WERI-Rb-1 (cell line): ENCODE measurements at regions not wholly inside any gene's neighbourhood (a gene's known extent, or its start where the extent isn't known, plus 50 kb on each side); places are given as distances from the start of the nearest gene placed in this dataset.

Source experiments
- DNase-seq: peaks from one replicate; pipeline ENCODE4 v3.0.0-alpha.2; 2020
- H3K27ac ChIP-seq: fragments of 250-450 bp; sonication (Bioruptor Pico); 2 replicates; pipeline ENCODE4 v1.5.1; 2020; ENCODE audit warnings: mild to moderate bottlenecking, moderate library complexity
- H3K27me3 ChIP-seq: fragments of 250-450 bp; sonication (Bioruptor Pico); 2 replicates; pipeline ENCODE4 v1.5.1; 2021; ENCODE audit warnings: mild to moderate bottlenecking, low read depth, moderate library complexity; ENCODE audit not compliant: insufficient read depth, severe bottlenecking
- H3K36me3 ChIP-seq: fragments of 250-450 bp; sonication (Bioruptor Pico); 2 replicates; pipeline ENCODE4 v1.5.1; 2020; ENCODE audit warnings: mild to moderate bottlenecking, moderate library complexity
- H3K4me3 ChIP-seq: 2 replicates; pipeline ENCODE4 v1.5.1; 2011; ENCODE audit warnings: low read depth, mild to moderate bottlenecking, control low read depth, low read length
- H3K9me3 ChIP-seq: fragments of 250-450 bp; sonication (Bioruptor Pico); 2 replicates; pipeline ENCODE4 v1.5.1; 2021; ENCODE audit warnings: mild to moderate bottlenecking, moderate library complexity; ENCODE audit not compliant: severe bottlenecking
- TF ChIP-seq, protein P1 (sequence below): IDR thresholded peaks from 2 replicates; pipeline ENCODE4 v1.5.1; 2011; ENCODE audit warnings: low read depth, mild to moderate bottlenecking, control low read depth, inconsistent platforms, low read length

DNA sequence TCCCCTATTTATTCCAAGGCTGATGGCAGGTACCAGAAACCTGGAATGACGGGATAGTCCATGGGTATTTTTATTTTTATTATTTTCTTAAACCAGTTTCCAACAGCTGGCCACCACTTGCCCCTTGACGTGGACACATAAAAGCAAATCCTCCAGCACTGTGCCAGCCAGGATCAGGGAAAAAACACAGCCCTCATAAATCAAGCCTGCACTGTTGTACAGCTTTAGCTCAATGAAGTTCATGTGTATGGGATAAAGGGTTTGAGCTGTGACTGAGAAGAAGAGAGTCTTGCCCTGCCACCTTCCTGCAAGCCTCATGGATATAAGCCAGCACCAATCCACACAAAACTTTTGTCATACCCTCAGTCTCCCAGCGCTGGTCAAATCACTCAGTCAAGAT lies 303.8 kb upstream of the SPAG17 start:
- H3K27ac ChIP-seq, result no peak overlapping the region
- no peaks in the 10 kb centered on the region for H3K36me3 ChIP-seq
- DNase-seq, result no peak
- H3K9me3 ChIP-seq, result no peaks in the 10 kb centered on the region
- TF ChIP-seq, protein P1, sequence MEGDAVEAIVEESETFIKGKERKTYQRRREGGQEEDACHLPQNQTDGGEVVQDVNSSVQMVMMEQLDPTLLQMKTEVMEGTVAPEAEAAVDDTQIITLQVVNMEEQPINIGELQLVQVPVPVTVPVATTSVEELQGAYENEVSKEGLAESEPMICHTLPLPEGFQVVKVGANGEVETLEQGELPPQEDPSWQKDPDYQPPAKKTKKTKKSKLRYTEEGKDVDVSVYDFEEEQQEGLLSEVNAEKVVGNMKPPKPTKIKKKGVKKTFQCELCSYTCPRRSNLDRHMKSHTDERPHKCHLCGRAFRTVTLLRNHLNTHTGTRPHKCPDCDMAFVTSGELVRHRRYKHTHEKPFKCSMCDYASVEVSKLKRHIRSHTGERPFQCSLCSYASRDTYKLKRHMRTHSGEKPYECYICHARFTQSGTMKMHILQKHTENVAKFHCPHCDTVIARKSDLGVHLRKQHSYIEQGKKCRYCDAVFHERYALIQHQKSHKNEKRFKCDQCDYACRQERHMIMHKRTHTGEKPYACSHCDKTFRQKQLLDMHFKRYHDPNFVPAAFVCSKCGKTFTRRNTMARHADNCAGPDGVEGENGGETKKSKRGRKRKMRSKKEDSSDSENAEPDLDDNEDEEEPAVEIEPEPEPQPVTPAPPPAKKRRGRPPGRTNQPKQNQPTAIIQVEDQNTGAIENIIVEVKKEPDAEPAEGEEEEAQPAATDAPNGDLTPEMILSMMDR, result no peak
- H3K27me3 ChIP-seq, result peaks cover 2% of the 10 kb centered on the region
- H3K4me3 ChIP-seq, result no peak overlapping the region

DNA sequence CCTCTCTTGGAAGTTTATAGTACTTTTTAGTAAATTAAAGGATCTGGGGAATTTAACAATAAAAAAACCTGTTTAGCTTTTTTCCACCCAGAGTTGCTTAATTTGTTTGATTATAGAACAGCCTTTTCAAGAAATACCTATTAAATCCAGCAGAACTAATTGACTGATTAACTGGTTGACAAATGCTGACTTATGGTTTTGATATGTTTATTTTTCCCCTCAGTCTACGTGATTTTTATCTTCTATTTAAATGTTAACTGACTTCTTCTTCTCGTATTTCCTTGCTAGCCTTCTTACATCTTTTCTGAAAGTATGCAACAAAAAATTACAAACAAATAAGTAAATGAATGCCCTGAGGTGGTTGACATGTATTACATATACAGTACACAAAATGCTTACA lies 302.9 kb upstream of the SPAG17 start:
- Histone ChIP-seq H3K9me3 (no peaks in the 10 kb centered on the region), H3K4me3 (no peak overlapping the region), H3K27me3 (peaks cover 2% of the 10 kb centered on the region), H3K36me3 (no peaks in the 10 kb centered on the region), H3K27ac (no peak overlapping the region)
- DNase-seq, result no peak
- TF ChIP-seq, protein P1, result no peak

DNA sequence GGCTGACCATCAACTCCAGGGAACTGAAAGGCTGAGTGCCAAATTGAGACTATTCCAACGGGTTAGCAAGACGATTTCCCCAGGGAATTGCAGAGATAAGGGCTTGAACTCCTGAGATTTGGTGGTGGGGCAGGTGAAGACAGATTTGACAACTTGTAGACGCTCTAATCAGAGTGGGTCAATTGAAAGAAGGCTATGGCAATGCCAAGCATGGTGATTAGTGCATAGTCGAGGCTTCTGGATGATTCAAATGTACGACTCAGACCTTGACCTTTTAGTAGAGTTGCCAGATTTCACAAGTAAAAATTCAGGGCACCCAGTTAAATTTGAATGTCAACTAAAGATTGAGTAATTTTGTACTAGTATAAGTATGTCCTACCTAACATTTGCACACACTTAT lies 302.1 kb upstream of the SPAG17 start:
- TF ChIP-seq, protein P1, result no peak
- DNase-seq, result no peak
- no peaks in the 10 kb centered on the region for H3K36me3 ChIP-seq
- H3K27ac ChIP-seq, result no peak overlapping the region
- H3K9me3 ChIP-seq, result no peaks in the 10 kb centered on the region
- no peaks in the 10 kb centered on the region for H3K27me3 ChIP-seq
- H3K4me3 ChIP-seq, result no peak overlapping the region

DNA sequence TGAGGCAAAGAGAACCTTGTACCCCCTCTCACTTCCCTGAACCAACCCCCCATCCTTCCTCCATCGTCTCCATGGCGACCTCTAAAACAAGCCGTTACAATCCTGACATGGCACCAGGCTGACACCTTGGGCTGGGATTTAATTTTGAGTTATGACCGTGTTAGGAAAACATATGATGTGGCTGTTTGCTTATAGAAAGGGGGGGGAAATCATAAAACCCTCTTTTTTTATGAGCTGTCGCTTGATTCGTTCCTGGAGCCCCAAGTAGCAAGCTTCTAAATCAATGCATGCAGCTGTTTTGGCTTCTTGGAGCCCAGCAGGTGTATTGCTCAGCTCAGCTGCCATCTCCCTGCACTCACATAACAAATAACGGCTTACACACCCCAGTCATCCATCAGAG lies 301.2 kb upstream of the SPAG17 start:
- Histone ChIP-seq H3K27ac (no peak overlapping the region), H3K4me3 (no peak overlapping the region), H3K27me3 (no peaks in the 10 kb centered on the region), H3K36me3 (no peaks in the 10 kb centered on the region), H3K9me3 (no peaks in the 10 kb centered on the region)
- TF ChIP-seq, protein P1, result no peak
- no peak for DNase-seq

DNA sequence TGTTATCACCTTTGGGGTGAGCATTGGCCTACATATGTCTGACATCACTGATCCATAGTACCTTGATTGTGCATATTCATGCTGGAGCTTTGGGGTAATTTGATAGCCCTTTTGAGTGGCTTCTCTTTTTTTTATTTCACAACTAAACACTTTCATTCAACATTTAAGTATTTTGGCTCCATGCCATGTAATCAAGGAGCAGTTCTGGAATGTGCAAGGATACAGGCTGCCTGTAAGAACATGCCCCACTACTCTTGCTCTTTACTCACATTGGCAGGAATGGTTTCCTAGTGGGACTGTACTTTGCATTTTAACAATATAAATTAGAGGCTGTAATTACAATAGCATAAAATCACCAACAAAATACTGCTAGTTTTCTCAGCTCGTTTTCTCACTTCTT lies 300.7 kb upstream of the SPAG17 start:
- no peaks in the 10 kb centered on the region for H3K9me3 ChIP-seq
- TF ChIP-seq, protein P1, result no peak
- H3K27me3 ChIP-seq, result no peaks in the 10 kb centered on the region
- no peak for DNase-seq
- H3K27ac ChIP-seq, result no peak overlapping the region
- no peak overlapping the region for H3K4me3 ChIP-seq
- no peaks in the 10 kb centered on the region for H3K36me3 ChIP-seq

DNA sequence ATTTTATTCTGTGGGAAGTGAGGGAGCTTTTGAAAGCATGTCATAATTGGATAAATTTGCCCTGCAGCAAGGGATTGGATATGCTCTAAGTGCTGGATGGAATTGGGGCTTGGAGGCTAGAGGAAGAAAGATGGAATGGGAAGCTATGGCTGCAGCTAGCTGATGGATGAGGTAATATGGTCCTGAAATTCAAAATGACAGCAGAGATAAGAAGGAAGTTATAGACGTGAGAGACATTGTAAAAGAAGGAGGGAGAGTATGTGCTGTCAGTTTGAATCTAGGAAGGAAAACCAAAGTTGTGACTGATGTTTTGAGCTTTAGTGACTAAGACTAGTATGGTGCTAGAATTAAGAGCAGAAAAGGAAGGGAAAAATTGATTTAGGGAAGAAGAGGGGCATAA lies 299.9 kb upstream of the SPAG17 start:
- Histone ChIP-seq H3K27ac (no peak overlapping the region), H3K36me3 (no peaks in the 10 kb centered on the region), H3K4me3 (no peak overlapping the region), H3K27me3 (no peaks in the 10 kb centered on the region), H3K9me3 (no peaks in the 10 kb centered on the region)
- TF ChIP-seq, protein P1, result no peak
- no peak for DNase-seq
